Right ventricle myocardium inferior (tissue), 1 donor: ENCODE measurements at regions not wholly inside any gene's neighbourhood (a gene's known extent, or its start where the extent isn't known, plus 50 kb on each side); places are given as distances from the start of the nearest gene placed in this dataset.
"Not testable (repeated sequence)": the region's sequence is repeated elsewhere in the genome, so short reads cannot be mapped to it uniquely, and the experiment has no call there.

Experiments used
- ATAC-seq: fragments of 200-7000 bp; cut with Tn5 transposase; one replicate; pipeline ENCODE4 v1.9.1; 2020; ENCODE audit warnings: mild to moderate bottlenecking, moderate library complexity
- DNase-seq: peaks from one replicate; pipeline ENCODE4 v3.0.0; 2021; ENCODE audit errors: missing footprints
- intact Hi-C: fragments of 100-400 bp; cut with DNase I; formaldehyde crosslinking; loops from one replicate; pipeline ENCODE4 v1.11.0; 2022
- donor health status: DM: no; HTN: yes; CAD: no; lungs with severe emphysema.

- no peak for DNase-seq
- ATAC-seq: no peak
- intact Hi-C loops: no loop called here
These were observed 111.2 kb upstream of the SETMAR start for GRCh38 chr3:4191971-4192370.

GRCh38 chr3:4195006-4195405 is 108.2 kb upstream of the SETMAR start:
- ATAC-seq (no peak), DNase-seq (no peak)
- intact Hi-C loops: no loop called here

GRCh38 chr3:4196506-4197147 is 106.5 kb upstream of the SETMAR start:
- DNase-seq (no peak), ATAC-seq (no peak)
- intact Hi-C loops: no loop called here

- intact Hi-C loops: no loop called here
- DNase-seq: no peak
- no peak for ATAC-seq
These were observed 105.5 kb upstream of the SETMAR start for GRCh38 chr3:4197670-4198069.

- intact Hi-C loops: no loop called here
- DNase-seq (no peak), ATAC-seq (no peak)
These were observed 104.7 kb upstream of the SETMAR start for GRCh38 chr3:4198491-4198890.

- ATAC-seq, intact Hi-C loops, DNase-seq: not testable (repeated sequence)
These were observed 98.4 kb upstream of the SETMAR start for GRCh38 chr3:4204776-4205175.

- intact Hi-C loops: no loop called here
- ATAC-seq: no peak
These were observed 95.5 kb upstream of the SETMAR start for GRCh38 chr3:4207672-4208071.

GRCh38 chr3:4208556-4208955 is 94.6 kb upstream of the SETMAR start:
- no peak for DNase-seq
- ATAC-seq: no peak
- intact Hi-C loops: no loop called here

More at GRCh38 chr3:4207672-4208071, 95.5 kb upstream of the SETMAR start:
- DNase-seq: no peak

- intact Hi-C loops: no loop called here
- DNase-seq: no peak
- no peak for ATAC-seq
These were observed 91.6 kb upstream of the SETMAR start for GRCh38 chr3:4211610-4212009.

GRCh38 chr3:4213420-4213819 is 89.7 kb upstream of the SETMAR start:
- DNase-seq, intact Hi-C loops, ATAC-seq: not testable (repeated sequence)

GRCh38 chr3:4216974-4217373 is 86.2 kb upstream of the SETMAR start:
- intact Hi-C loops, ATAC-seq: not testable (repeated sequence)

GRCh38 chr3:4218456-4219226 is 84.5 kb upstream of the SETMAR start:
- intact Hi-C loops: no loop called here
- ATAC-seq: no peak
- DNase-seq: no peak

More at GRCh38 chr3:4216974-4217373, 86.2 kb upstream of the SETMAR start:
- not testable (repeated sequence) for DNase-seq

GRCh38 chr3:4219227-4219568 is 84.0 kb upstream of the SETMAR start:
- DNase-seq (no peak), ATAC-seq (no peak)
- intact Hi-C loops: no loop called here

- DNase-seq (no peak), ATAC-seq (no peak)
- intact Hi-C loops: no loop called here
These were observed 83.1 kb upstream of the SETMAR start for GRCh38 chr3:4220065-4220464.

- DNase-seq (no peak), ATAC-seq (no peak)
- intact Hi-C loops: no loop called here
These were observed 80.5 kb upstream of the SETMAR start for GRCh38 chr3:4222574-4223175.

- DNase-seq (no peak), ATAC-seq (no peak)
- intact Hi-C loops: no loop called here
These were observed 79.4 kb upstream of the SETMAR start for GRCh38 chr3:4223777-4224176.

- intact Hi-C loops: no loop called here
- ATAC-seq (no peak), DNase-seq (no peak)
These were observed 78.8 kb upstream of the SETMAR start for GRCh38 chr3:4224331-4224730.

- DNase-seq (no peak), ATAC-seq (no peak)
- intact Hi-C loops: no loop called here
These were observed 78.1 kb upstream of the SETMAR start for GRCh38 chr3:4225005-4225471.

- intact Hi-C loops: no loop called here
- no peak for ATAC-seq
- no peak for DNase-seq
These were observed 74.9 kb upstream of the SETMAR start for GRCh38 chr3:4228295-4228694.

- DNase-seq: no peak
- intact Hi-C loops: no loop called here
- no peak for ATAC-seq
These were observed 72.1 kb upstream of the SETMAR start for GRCh38 chr3:4231041-4231440.
